ENCODE measurements at regions not wholly inside any gene's neighbourhood (a gene's known extent, or its start where the extent isn't known, plus 50 kb on each side); places are given as distances from the start of the nearest gene placed in this dataset.

DNA sequence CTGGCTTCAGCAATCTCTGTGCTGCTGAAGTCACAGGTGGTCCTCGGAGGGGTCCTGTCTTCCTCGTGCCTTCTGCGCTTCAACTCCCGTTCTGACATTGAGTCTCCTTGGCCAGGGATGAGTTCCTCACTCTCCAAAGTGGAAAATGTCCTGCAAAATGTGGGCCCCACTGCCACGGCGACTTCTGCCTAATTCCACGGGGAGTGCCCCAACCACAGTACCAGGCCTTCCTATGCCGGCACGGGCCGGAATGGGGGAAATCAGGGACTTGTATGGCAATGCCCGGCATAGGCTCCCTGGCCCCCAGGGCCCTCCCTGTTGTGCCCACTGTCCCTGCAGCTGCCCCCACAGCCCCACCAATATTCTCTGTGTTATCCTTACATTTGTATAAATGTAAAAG lies 420.5 kb downstream of the TCERG1L start:
- DNase-seq, result no peak

DNA sequence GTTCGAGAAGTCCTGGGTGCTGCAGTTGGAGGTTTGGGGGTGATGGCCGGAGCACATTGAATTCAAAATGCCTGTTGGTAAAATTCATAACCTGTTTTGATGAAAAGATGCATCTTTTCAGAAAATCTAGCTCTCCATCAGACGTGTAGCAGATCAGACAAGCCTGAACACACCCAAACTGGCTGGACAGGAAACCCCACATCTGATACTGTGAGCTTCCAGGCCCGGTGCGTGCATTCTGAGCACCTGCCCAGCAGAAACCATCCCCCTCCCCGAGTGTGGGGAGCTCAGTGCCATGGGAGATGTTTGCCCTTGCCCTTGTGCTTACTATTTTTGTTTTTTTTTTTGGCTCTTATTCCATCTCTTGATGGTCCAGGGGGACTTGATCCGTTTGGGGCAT lies 417.1 kb downstream of the TCERG1L start:
- DNase-seq, result no peak

DNA sequence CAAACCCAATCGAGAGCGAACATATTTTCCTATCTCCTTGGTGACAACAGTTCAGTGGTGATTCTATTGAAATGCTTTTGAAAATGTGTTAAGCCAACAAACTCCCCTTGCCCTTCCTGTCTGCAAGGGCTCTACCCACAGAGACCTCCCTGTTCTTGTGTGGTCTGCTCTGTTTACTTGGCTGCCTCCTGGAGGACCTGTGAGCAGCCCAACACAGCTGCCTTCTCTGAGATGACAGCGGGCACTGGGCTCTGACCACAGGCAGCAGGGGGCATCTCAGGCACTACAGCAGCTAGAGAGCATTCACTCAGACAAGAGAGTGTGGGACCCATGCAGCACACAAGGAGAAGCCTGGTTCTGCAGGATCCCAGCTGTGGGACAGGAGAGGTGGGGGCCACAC lies 416.4 kb downstream of the TCERG1L start:
- no peak for DNase-seq

DNA sequence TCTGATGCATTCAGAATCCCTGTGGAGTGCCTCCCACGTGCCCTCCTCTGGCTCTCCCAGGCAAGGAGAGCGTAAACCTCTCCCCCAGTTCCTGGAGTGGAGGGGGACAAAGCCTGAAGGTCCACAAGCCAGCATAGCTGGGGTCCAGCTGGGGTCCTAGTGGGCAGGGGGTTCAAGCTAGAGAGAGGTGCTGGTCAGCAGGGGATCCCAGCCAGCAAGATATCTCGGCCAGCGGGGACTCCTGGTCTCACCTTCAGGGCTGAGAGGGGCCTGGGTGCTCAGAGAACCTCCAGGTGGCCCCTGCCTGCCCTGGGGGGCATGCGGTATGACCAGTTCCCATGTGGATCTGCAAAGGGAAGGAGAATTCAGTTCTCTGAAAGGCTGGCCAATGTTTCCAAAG lies 413.7 kb downstream of the TCERG1L start:
- DNase-seq, result no peak

DNA sequence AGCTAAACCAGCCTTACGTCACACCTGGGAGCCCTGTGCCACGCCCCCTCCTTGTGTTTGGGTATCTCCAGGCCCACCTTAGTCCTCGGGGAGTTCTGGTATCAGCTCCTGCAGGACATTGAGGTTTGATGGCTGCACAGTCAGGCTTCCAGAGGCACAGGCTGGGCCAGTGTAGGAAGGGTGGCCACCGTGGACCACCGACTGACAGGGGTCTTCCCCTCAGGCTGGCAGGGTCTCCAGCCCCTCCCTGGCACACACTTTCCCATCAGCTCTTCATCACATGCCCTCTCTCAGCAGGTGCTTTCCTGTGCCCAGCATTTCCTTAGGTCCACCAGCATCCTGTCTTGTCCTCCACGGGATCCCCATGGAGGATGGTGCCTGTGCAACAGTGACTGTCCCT lies 413.1 kb downstream of the TCERG1L start:
- DNase-seq, result no peak

DNA sequence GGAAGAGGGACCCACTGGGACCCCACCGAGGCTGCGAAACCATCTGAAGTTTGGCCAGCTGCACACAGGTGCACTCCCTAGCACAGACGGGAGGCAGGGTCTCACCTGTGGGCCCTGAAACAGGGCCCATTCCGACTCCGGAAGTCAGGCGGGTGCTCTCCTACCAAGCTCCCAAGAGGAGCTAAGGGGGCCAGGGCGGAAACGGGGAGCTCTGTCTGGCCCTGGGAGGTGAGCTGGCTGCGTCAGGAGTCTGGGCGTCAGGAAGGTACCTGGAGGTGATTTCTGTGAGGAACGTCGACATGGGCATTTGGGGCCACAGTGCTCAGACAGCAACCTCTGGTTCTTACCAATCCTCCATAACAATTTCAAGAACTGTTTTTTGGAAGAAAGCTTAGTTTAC lies 411.7 kb downstream of the TCERG1L start:
- no peak for DNase-seq

DNA sequence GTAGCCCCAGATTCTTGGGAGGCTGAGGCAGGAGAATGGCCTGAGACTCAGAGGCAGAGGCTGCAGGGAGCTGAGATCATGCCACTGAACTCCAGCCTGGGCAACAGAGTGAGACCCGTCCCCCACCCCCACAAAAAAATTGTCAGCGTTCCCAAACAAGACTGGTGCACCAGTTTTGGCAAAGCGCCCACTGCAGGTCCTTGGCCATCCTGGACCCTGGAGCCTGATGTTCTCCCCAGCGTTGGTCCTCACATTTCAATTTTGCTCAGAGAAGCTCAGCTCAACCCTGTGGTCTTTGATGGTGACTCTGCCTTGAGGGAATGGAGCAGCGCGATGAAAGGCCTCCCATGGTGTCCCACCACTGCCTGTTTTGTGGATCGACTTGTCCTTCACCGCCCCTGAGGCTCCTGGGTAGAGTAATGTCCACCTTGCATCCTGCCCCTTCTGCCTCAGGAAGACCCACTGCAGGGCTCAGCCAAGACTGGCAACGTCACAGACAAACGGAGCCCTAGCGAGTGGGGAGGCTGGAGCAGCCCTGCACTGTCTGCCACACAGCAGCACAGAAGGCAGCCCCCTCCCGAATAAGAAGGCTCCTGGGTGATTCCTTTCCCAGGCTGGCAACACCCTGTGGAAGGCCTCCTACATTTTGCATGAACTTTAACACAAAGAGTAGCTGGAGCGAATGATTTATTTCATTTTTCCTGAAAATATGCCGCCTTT lies 410.9 kb downstream of the TCERG1L start:
- DNase-seq, result no peak

DNA sequence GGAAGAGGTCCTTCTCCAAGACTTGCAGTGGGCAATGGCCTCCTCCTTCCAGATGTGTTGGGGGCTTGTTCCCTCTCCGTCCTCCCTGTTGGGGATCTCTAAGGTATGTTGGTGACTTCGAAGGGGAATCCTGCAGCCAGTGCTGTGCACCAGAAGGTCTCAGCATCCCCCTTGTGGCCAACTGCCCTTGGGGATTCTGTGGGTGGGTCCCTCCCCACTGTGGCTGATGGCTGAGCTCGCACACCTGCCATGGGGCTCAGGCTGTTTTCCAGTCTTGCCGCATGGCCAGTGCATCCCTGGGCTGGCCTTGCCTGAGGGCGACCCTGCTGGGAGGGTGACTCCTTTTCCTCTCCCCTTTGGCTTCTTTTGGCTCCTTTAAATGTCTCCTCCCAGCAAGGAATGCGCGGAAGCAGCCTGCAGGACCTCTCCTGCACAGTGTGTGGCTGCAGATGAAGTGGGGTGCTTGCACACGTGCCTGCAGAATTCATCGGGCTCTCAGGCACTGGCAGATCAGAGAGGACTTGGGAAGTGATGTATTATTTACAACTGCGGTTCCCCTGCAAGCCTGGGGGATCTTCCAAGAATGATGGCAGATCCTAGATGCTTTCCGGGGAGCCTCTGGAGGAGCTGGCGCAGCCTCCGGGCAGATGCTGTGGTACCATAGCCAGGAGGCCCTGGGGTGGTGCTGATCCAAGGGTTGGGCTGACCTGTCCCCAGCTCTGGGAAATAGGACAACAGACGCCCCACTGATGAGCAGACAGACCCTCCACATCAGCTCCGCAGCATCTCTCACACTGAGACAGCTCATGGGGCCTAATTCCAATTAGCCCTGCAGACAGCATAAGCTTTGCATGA lies 410.0 kb downstream of the TCERG1L start:
- DNase-seq, result no peak

DNA sequence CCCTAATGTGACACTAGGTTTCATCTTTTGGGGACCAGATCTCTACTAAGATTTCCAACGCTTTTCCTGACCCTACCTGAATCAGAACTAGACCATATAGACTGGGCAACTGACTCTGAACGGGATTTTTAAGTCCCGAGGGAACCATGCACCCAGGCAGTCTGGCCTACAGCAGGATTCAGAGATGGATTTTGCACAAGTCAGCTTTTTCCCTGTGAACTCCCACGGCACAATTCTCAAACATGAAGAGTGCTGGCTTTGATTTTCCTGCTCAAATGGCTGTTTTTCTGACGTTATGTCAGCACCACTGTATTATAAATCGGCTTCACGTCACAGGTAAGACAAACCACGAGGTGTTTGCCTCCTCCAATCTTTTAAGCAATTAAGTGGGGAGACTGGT lies 409.1 kb downstream of the TCERG1L start:
- no peak for DNase-seq

DNA sequence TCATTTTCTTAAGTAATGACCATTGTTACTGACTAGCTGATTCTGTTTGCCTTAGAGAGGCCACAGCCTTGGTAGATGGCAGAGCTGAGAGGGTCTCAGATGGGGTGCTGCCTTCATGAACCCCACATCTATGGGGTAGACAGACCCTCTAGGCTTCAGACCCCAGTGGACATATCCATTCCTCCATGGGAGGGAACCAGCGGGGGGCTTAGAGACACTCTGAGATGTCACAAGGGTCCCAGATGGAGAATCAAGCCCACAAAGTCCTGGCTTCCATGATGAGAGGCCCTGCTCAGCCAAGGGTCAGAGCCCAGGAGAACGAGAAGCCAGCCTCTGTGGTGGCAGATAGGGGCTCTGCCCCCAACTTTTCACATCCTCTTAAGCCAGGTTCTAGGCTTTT lies 408.6 kb downstream of the TCERG1L start:
- DNase-seq, result no peak

DNA sequence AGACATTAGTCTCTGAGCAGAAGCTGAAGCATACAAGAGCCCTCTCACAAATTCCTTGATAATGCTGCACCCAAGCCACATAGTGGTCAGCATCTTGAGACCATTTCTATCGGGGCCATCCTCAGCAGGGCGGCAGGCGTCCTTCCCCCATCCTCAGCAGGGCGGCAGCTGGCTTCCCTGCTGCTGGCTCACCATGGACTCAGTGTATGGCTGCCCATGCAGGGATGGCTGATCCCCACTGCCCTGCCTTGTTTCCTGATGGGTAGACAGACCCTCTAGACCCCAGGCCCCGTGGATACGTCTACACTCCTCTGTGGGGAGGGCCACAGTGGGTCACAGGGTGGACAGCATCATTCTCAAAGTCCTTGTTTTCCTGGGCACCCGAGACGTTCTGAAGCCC lies 406.8 kb downstream of the TCERG1L start:
- no peak for DNase-seq

DNA sequence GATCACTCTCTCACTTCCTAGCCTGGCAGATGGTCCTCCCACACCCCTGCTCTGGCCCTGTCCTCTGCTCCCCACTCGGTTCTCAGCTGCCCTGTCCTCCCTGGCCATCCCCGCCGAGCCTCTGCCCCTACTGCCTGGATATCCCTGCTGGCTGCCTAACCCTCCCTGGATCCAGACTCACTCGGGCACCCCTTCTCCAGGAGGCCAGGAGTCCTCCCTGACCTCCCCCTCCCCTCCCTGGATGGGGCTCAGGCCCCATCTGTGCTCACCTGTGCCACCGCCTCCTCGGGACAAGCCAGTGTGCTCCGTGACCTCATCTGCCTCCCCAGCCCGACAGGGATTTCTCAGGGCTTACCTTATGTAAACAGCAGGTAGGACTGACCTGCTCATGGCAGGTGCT lies 406.1 kb downstream of the TCERG1L start:
- DNase-seq, result no peak

DNA sequence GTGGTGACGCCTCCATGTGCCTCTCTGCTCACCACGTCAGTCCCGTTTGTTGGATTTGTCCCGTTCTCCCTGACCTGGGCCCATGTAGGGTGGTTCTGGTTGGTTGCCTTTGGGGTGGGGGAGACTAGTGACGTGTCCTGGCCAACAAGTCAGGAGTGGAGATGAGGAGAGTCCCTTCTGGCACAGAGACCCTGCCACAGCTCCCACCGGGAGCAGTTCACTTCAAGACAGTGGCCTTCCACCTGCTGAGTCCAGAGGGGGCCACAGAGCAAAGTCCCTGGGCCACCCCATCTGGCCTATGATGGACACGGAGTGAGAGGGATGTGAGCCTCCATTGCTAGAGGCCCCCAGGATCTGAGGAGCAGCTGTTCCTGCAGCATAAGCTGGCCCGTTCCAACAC lies 405.6 kb downstream of the TCERG1L start:
- DNase-seq, result no peak

DNA sequence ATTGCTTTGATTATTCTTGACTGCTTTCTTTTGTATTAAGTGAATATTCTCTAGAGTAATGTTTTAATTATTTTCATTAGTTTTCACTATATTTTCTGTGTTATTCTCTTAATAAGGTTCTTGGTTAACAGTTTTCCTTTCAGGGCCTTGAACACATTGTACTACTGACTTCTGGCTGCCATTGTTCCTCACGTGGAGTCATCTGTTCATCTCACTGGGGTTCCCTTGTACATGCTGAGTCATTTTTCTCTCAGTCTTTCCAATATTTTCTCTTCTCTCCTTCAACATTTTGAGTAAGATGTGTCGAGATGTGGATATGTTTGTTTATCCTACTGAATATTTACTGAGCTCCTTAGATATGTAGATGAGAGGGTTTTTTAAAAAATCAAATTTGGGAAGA lies 400.7 kb downstream of the TCERG1L start:
- DNase-seq, result no peak

DNA sequence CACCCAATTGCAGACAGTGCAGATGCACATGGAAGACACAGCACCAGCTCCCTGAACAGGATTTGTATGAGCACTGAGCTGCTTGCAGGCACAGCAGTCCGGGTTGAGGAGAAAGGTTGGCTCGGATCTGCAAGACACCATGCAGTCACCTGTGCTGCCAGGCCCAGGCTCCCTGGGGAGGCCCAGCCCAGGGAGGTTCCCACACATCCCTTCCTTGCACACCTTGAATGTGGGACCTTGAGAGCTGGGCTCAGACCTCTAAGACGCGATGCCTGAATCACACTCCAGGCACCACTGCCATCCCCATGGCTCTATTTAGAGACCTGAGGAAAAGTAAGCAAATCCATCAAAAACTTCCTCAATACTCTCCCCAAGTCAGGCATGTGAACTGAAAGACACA lies 397.7 kb downstream of the TCERG1L start:
- DNase-seq, result no peak

DNA sequence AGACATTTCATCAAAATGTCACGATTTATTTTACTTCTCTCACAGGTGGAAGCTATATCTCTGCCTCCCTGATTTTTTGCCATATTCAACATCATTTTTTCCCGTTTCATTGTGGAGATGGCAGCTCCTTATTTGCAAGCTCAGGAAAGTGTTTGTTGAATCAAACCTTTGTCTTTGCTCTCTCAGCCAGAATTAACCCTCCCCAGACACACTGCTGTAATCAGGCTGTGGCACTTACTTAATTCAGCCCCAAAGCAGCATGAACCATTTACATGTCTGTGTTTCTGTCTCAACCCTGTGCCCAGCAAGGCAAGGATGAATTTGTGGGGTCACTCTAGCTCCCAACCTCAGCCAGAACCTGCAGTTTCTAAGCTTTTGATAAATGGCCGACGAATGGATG lies 397.2 kb downstream of the TCERG1L start:
- no peak for DNase-seq

DNA sequence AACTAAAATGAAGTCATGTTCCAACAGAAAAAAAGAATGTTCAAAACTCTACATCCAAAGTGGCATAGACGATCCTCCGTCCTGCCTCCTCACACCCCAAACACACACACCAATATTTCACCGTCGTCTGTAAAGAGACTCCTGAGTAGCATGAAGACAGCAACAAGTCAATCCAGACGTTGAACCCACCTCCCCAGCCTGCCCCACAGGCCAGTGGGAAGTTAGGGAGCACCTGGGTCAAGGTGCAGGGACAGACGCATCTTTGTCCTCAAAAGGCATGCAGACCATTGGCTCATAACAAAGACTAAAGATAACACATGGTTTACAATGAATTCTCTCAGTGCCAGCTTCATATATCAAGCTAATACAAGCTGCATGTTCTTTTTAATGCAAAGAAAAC lies 396.5 kb downstream of the TCERG1L start:
- no peak for DNase-seq

DNA sequence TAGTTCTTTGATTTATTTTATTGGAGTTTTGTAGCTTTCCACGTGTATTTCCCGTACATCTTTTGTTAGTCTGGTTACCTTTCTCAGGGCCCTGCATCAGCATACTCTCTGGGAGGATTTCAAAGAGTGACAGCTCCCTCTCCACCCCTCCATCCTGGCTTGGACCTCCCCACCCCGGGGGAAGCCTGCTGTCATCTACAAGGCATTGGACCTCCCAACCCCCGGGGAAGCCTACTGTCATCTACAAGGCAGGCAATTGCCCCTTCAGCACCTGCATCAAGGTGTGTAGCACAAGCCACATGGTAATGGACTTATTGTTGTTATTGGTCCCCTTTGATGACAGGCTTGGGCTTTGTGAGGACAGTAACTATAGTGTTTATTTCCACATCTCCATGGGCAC lies 390.1 kb downstream of the TCERG1L start:
- no peak for DNase-seq

DNA sequence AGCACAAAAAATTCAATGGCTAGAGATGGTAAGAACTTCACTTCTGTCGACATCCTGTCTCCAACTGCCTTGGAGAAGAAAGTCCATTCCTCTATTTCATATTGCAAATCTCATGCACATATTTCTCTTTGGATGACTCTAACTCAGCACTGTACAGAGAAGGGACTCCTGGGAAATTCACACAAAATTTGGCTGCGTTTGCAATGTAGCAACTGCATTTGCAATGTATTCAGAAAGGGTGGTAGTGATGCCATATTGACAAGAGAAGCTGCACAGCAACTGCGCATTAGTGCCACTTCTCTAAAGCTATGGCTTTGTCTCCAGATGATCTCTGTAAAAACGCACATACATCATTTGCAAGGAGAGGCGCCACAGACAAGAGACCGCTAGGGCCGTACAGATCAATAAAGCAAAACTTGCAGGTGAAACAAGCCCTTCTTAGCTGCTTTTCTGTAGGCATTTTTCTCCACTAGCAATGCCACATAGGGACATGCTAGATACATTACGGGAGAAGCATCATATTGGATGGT lies 389.5 kb downstream of the TCERG1L start:
- DNase-seq, result no peak

DNA sequence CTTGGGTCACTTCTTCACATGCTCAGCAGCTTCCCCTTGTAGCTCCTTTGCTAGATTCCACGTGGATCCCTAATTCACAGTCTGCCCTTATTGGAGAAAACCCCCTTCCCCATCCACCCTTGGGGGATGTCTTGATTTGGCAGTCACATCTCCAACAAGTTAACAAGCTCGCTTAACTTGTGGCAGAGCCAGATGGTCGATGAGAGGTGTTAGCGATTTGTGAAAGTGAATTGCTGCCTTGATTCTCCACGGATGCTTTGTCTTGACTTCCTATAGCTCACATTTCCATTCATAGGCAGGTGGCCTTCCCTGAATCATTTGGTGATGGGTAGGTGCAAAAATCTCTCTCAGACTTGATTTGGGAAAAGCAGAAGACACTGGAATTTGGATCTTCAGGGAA lies 387.9 kb downstream of the TCERG1L start:
- no peak for DNase-seq

DNA sequence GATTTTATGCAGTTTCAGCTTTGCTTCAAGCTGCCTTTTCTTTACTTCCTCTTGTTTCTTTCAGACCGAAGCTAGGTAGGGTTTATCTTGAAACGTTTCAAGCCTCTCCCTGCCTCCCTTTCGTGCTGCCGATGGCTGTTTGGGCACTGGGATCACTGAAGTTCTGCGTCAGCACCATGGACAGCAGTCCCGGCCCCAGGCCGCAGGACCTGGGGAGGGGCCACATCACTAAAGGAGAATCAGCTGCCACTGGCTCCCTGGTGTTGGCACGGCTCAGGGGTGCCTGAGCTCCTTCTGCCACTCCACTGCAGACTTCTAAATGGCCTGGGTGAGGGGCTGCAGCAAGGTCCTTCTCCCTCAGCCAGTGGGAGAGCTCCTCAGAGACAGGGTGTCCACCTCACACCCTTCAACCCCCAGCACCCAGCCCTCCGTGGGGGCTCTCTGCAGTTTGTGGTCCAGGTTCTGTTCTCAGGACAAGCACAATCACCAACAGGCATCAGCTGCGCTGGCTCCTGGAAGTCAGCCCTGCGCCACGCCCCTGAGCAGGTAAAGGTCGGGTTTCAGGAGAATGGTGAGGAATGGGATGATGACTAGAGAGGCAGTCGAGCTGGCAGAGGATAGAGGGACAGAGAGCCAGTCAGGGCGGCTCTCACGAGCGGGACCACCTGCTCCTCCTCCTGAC lies 387.2 kb downstream of the TCERG1L start:
- no peak for DNase-seq

DNA sequence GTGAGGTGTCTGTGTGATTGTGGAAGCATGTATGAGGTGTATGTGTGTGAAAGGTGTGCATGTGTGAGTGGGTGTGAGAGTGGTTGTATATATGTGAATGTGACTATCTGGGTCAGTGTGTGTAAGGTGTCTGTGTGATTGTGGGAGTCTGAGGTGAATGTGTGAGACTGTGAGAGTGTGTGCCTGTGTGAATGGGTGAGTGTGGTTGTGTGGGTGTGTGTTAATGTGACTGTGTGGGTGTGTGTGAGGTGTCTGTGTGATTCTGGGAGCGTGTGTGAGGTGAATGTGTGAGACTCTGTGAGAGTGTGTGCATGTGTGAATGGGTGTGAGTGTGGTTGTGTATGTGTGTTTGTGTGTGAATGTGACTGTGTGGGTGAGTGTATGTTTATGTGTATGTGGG lies 385.1 kb downstream of the TCERG1L start:
- no peak for DNase-seq

DNA sequence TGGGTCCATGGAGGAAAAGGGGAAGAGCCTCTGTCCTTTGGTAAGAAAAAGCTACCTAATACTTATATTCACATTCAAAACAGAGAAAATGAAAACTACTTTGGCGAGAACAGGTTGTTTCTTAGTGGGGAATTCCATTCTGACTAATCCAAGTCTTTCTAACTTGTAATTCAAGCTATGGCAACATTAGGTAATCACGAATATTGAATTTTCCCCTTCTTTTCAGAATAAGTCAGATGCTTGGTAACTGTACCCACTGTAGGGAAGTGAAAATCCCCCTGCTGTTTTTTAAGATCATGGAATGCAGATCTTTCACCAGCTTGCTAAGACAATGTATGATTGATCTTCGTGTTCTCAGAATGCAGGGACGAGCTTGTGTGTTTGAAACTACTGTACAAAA lies 384.4 kb downstream of the TCERG1L start:
- no peak for DNase-seq

DNA sequence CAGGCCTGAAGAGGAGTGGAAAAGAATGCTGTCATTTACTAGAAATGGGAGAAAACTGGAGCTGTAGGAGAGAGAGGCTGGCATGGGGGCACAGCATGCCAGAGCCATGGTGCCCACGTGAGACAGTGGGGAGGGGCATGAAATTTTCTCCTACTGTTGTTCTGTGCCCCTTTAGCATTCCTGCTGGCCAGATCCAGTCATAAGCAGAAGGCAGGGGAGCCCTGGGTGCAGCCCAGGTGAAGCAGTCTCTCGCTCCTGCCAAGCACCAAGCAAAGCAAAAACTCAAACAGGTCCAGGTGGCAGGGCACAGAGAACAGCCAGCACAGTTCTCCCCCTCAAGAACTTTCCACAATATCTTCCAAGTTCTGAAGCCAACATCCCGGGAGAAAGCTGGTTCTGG lies 383.2 kb downstream of the TCERG1L start:
- DNase-seq, result no peak

Measured in DMS 273 treated with DMSO at 0.1 percent for 48 hours (cell line).